HG03565 (cell line): ENCODE measurements at regions not wholly inside any gene's neighbourhood (a gene's known extent, or its start where the extent isn't known, plus 50 kb on each side); places are given as distances from the start of the nearest gene placed in this dataset.
A peak's percentile ranks its signal among the peaks of the same experiment; 100 is the strongest.

Experiments used
- ATAC-seq: cut with Tn5 transposase; IDR thresholded peaks from one replicate; pipeline ENCODE4 v1.9.1; 2021; ENCODE audit warnings: mild to moderate bottlenecking, moderate library complexity; ENCODE audit not compliant: unreplicated experiment

- peak; percentile 96 for ATAC-seq
Measured at GRCh38 chr11:15650105-15650938, 535.6 kb downstream of the INSC start.

GRCh38 chr11:15651033-15651432, 536.3 kb downstream of the INSC start:
- no peak for ATAC-seq

GRCh38 chr11:15651816-15652215, 537.1 kb downstream of the INSC start:
- no peak for ATAC-seq

- ATAC-seq: no peak
Measured at GRCh38 chr11:15653191-15653710, 538.5 kb downstream of the INSC start.

- ATAC-seq: no peak
Measured at GRCh38 chr11:15654451-15654850, 539.7 kb downstream of the INSC start.

- no peak for ATAC-seq
Measured at GRCh38 chr11:15655552-15655951, 540.8 kb downstream of the INSC start.

GRCh38 chr11:15657264-15657663, 542.5 kb downstream of the INSC start:
- no peak for ATAC-seq

- no peak for ATAC-seq
Measured at GRCh38 chr11:15660496-15660895, 545.8 kb downstream of the INSC start.

GRCh38 chr11:15662285-15662684, 547.6 kb downstream of the INSC start:
- ATAC-seq: no peak

GRCh38 chr11:15663777-15664218, 549.1 kb downstream of the INSC start:
- no peak for ATAC-seq

GRCh38 chr11:15665368-15665871, 550.7 kb downstream of the INSC start:
- ATAC-seq: no peak

GRCh38 chr11:15667127-15667725, 552.5 kb downstream of the INSC start:
- no peak for ATAC-seq

GRCh38 chr11:15668718-15669117, 554.0 kb downstream of the INSC start:
- ATAC-seq: no peak

GRCh38 chr11:15670520-15671070, 555.9 kb downstream of the INSC start:
- no peak for ATAC-seq

- ATAC-seq: no peak
Measured at GRCh38 chr11:15671216-15671615, 556.5 kb downstream of the INSC start.

GRCh38 chr11:15672825-15673224, 558.1 kb downstream of the INSC start:
- ATAC-seq: no peak

- no peak for ATAC-seq
Measured at GRCh38 chr11:15673408-15673831, 558.7 kb downstream of the INSC start.

GRCh38 chr11:15674756-15675155, 560.0 kb downstream of the INSC start:
- ATAC-seq: no peak

GRCh38 chr11:15675683-15676082, 561.0 kb downstream of the INSC start:
- ATAC-seq: no peak

- ATAC-seq: no peak
Measured at GRCh38 chr11:15677181-15677580, 562.5 kb downstream of the INSC start.

- no peak for ATAC-seq
Measured at GRCh38 chr11:15683528-15683927, 568.8 kb downstream of the INSC start.

GRCh38 chr11:15685306-15685705, 570.6 kb downstream of the INSC start:
- no peak for ATAC-seq
